ENCODE measurements at regions not wholly inside any gene's neighbourhood (a gene's known extent, or its start where the extent isn't known, plus 50 kb on each side); places are given as distances from the start of the nearest gene placed in this dataset.

- no peak for DNase-seq (ENCODE audit: low read depth in 2 of 2)
Observed at GRCh38 chr15:94177112-94177511, 54.2 kb upstream of the MCTP2 start.

GRCh38 chr15:94175420-94175819, 55.9 kb upstream of the MCTP2 start:
- DNase-seq (ENCODE audit: low read depth in 2 of 2) = no peak

- no peak for DNase-seq (ENCODE audit: low read depth in 2 of 2)
Observed at GRCh38 chr15:94174399-94174802, 57.0 kb upstream of the MCTP2 start.

- peak in 1 of 2 donors; percentile 5 for DNase-seq (ENCODE audit: low read depth in 2 of 2)
Observed at GRCh38 chr15:94168250-94168649, 63.1 kb upstream of the MCTP2 start.

- DNase-seq (ENCODE audit: low read depth in 2 of 2) = no peak
Observed at GRCh38 chr15:94164971-94165370, 66.4 kb upstream of the MCTP2 start.

- peak; percentile 44 to 49 for DNase-seq (ENCODE audit: low read depth in 2 of 2)
Observed at GRCh38 chr15:94164202-94164807, 67.1 kb upstream of the MCTP2 start.

- no peak for DNase-seq (ENCODE audit: low read depth in 2 of 2)
Observed at GRCh38 chr15:94162939-94163338, 68.4 kb upstream of the MCTP2 start.

- no peak for DNase-seq (ENCODE audit: low read depth in 2 of 2)
Observed at GRCh38 chr15:94154255-94154654, 77.1 kb upstream of the MCTP2 start.

- DNase-seq (ENCODE audit: low read depth in 2 of 2) = no peak
Observed at GRCh38 chr15:94145046-94145445, 86.3 kb upstream of the MCTP2 start.

GRCh38 chr15:94141802-94142201, 89.6 kb upstream of the MCTP2 start:
- DNase-seq (ENCODE audit: low read depth in 2 of 2) = no peak

GRCh38 chr15:94135486-94136147, 95.7 kb upstream of the MCTP2 start:
- DNase-seq (ENCODE audit: low read depth in 2 of 2) = no peak

GRCh38 chr15:94131875-94132274, 99.5 kb upstream of the MCTP2 start:
- no peak for DNase-seq (ENCODE audit: low read depth in 2 of 2)

- DNase-seq (ENCODE audit: low read depth in 2 of 2) = no peak
Observed at GRCh38 chr15:94130504-94130903, 100.9 kb upstream of the MCTP2 start.

GRCh38 chr15:94127006-94127405, 104.4 kb upstream of the MCTP2 start:
- DNase-seq (ENCODE audit: low read depth in 2 of 2) = no peak

GRCh38 chr15:94125698-94126097, 105.7 kb upstream of the MCTP2 start:
- DNase-seq (ENCODE audit: low read depth in 2 of 2) = no peak

- DNase-seq (ENCODE audit: low read depth in 2 of 2) = no peak
Observed at GRCh38 chr15:94125156-94125555, 106.2 kb upstream of the MCTP2 start.

GRCh38 chr15:94122516-94122915, 108.8 kb upstream of the MCTP2 start:
- no peak for DNase-seq (ENCODE audit: low read depth in 2 of 2)

- peak; percentile 3 to 8 for DNase-seq (ENCODE audit: low read depth in 2 of 2)
Observed at GRCh38 chr15:94119923-94120775, 111.2 kb upstream of the MCTP2 start.

- DNase-seq (ENCODE audit: low read depth in 2 of 2) = no peak
Observed at GRCh38 chr15:94119298-94119811, 112.0 kb upstream of the MCTP2 start.

GRCh38 chr15:94110476-94111130, 120.8 kb upstream of the MCTP2 start:
- DNase-seq (ENCODE audit: low read depth in 2 of 2) = no peak

- DNase-seq (ENCODE audit: low read depth in 2 of 2) = no peak
Observed at GRCh38 chr15:94107652-94108051, 123.7 kb upstream of the MCTP2 start.

- DNase-seq (ENCODE audit: low read depth in 2 of 2) = no peak
Observed at GRCh38 chr15:94105760-94106159, 125.6 kb upstream of the MCTP2 start.
